ENCODE measurements at regions not wholly inside any gene's neighbourhood (a gene's known extent, or its start where the extent isn't known, plus 50 kb on each side); places are given as distances from the start of the nearest gene placed in this dataset.

DNA sequence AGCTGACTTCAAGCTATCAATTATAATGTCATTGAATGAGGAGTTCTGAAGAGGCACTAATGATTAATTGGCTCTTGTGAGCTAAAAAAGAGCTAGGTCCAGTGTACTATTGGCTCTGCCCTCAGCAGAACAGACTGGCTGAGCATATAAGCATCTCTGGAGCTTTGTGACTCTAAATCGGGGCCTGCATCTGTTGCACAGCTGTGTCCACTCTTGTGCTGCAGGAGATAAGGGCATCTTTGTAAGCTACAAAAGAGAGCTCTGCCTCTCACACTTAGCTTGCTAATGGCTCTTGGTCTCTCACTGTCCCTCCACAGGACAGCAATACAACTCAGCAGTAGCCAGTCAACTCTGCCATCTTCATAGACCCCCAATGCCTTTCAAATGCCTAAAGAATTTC, 61.5 kb upstream of the L3MBTL4 start:
- TF ChIP-seq, protein P1, sequence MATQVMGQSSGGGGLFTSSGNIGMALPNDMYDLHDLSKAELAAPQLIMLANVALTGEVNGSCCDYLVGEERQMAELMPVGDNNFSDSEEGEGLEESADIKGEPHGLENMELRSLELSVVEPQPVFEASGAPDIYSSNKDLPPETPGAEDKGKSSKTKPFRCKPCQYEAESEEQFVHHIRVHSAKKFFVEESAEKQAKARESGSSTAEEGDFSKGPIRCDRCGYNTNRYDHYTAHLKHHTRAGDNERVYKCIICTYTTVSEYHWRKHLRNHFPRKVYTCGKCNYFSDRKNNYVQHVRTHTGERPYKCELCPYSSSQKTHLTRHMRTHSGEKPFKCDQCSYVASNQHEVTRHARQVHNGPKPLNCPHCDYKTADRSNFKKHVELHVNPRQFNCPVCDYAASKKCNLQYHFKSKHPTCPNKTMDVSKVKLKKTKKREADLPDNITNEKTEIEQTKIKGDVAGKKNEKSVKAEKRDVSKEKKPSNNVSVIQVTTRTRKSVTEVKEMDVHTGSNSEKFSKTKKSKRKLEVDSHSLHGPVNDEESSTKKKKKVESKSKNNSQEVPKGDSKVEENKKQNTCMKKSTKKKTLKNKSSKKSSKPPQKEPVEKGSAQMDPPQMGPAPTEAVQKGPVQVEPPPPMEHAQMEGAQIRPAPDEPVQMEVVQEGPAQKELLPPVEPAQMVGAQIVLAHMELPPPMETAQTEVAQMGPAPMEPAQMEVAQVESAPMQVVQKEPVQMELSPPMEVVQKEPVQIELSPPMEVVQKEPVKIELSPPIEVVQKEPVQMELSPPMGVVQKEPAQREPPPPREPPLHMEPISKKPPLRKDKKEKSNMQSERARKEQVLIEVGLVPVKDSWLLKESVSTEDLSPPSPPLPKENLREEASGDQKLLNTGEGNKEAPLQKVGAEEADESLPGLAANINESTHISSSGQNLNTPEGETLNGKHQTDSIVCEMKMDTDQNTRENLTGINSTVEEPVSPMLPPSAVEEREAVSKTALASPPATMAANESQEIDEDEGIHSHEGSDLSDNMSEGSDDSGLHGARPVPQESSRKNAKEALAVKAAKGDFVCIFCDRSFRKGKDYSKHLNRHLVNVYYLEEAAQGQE (IDR thresholded peaks at IDR 0.05; ENCODE audit: low read depth) = no peak
- TF ChIP-seq POLR2A (IDR thresholded peaks at IDR 0.05; ENCODE audit: borderline replicate concordance, extremely low read depth, insufficient read depth, insufficient read length) (no peak), MAX (IDR thresholded peaks at IDR 0.05) (no peak), CTCF (IDR thresholded peaks at IDR 0.05 in 2 of 3, conservative IDR thresholded peaks at IDR 0.05 in 1 of 3; ENCODE audit: borderline replicate concordance in 1 of 3, insufficient read depth in 1 of 3, low read depth in 2 of 3, low read length in 2 of 3) (no peak), EZH2phosphoT487 (IDR thresholded peaks at IDR 0.05; ENCODE audit: borderline replicate concordance) (no peak)
